ENCODE measurements at regions not wholly inside any gene's neighbourhood (a gene's known extent, or its start where the extent isn't known, plus 50 kb on each side); places are given as distances from the start of the nearest gene placed in this dataset.

- TF ChIP-seq CTCF (CRISPR knock-in tag; IDR thresholded peaks at IDR 0.05) (no peak), SIN3A (IDR thresholded peaks at IDR 0.05; ENCODE audit: borderline replicate concordance, low read depth, low read length) (no peak), TERF1 (CRISPR knock-in tag; IDR thresholded peaks at IDR 0.05) (no peak), ZNF335 (CRISPR knock-in tag; IDR thresholded peaks at IDR 0.05) (no peak), FOXK1 (CRISPR knock-in tag; IDR thresholded peaks at IDR 0.05; ENCODE audit: borderline replicate concordance, low read depth) (no peak), ZNF564 (CRISPR knock-in tag; IDR thresholded peaks at IDR 0.05) (no peak), IKZF1 (IDR thresholded peaks at IDR 0.05) (no peak), TARDBP (CRISPR knock-in tag; IDR thresholded peaks at IDR 0.05) (no peak), ZNF24 (IDR thresholded peaks at IDR 0.05) (no peak), DRAP1 (CRISPR knock-in tag; IDR thresholded peaks at IDR 0.05) (no peak), ZNF530 (CRISPR knock-in tag; IDR thresholded peaks at IDR 0.05; ENCODE audit: low read depth) (no peak)
Measured at GRCh38 chr18:45164551-45164950, 450.7 kb upstream of the SLC14A2 start.
